ENCODE measurements at regions not wholly inside any gene's neighbourhood (a gene's known extent, or its start where the extent isn't known, plus 50 kb on each side); places are given as distances from the start of the nearest gene placed in this dataset.
"Not testable (repeated sequence)": the region's sequence is repeated elsewhere in the genome, so short reads cannot be mapped to it uniquely, and the experiment has no call there.

DNA sequence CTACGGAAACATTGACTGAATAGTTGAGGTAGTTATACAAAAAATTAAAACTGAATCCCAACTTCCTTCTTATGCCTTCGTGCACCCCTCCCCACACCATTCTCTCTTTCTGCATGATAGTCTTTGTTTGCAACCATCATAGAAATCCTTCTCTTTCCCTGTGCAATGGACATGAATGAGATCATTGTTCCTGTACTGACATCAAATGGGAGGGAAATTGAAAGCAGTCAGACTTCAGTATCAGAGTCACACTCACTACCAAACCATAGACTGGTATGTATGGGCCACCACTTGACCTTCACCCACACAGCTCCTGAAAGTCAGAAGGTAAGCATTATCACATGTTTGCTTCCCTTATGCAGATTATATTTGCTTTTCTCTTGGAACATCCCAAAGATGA is 782.8 kb downstream of the BCL11A start:
- no peak for DNase-seq

DNA sequence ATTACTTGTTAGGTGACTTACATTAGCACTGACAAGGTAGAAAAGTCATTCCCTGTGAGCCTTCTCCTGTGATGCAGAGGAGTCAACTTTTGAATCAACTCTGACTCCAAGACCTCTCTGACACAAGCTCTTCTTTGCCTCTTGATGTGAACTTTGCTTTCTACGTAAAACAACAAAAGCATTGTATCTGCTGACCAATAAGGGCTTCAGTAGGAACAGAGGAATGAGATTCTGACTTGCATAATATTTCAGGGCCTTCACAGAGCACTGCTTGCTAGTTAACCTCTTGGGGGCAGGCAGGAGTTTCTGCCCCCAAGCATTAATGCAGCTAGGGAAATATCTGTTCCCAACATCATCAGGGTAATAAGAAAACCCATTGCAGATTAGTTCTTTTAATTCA is 791.5 kb downstream of the BCL11A start:
- DNase-seq = no peak

DNA sequence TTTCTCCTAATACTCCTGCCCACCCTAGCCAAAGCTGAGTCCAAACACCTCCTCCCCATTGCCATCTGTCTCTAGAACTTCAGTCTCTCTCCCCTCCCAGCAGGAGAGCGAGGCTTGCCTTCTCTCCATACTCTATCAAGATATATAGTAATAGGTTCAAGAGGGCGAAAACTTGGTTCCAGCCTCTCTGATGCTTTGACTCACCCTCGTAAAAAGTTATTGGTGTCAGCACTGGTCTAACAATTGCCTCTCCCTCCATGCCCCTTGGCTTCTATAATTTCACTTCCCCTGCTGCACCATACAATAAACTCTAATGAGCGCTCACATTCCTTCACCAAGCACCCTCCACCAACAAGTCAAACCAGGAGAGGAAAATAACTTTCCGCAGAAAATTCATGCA is 797.3 kb downstream of the BCL11A start:
- no peak for DNase-seq

DNA sequence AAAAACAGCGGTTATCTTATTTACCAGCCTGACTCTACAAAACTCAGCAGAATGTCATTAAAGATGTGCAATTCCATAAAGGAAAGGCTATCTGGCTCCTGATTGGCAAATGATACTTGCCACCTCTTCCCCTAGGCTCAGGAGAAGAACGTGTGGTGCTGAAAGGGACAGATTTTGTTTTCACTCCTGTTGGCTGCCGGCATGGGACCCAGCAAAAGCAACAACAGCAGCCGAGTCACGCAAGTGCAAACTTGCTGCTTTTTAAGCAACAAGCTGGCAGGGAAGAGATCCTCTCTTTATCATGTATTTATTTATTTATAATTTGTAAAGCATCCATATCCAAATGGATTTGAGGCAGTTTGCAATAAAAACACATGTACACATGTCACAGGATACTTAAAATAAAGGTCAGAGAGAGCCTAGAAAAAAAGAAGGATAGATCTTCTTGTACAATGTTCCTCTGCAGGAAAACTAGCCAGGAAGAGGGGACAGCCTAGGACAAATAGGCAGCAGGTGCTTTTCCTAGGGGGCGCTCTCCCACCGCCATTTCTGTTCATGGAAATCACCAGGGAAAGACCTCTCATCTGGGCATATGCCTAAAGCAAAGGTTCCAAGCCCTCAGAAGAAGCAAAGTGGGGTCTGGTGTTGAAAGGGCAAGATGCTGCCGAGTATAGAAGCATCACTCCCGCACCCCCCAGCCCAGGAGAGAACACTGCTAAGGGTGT is 799.3 kb downstream of the BCL11A start:
- no peak for DNase-seq

DNA sequence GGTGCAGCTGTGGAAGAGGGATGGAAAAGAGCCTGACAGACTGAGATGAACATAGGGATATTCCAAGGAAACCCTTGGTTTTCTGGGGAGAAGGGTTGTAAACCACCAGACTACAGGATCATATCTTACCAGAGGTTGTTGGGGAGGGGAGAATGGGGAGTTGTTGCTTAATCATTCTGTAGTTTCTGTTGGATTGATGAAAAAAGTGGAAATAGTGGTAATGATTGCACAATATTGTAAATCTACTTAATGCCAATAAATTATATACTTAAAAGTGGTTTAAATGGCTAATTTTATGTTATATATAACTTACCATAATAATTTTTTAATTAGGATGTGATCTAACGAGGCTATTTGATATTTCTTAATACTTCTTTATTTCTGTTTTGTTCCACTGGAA is 800.9 kb downstream of the BCL11A start:
- DNase-seq = no peak

DNA sequence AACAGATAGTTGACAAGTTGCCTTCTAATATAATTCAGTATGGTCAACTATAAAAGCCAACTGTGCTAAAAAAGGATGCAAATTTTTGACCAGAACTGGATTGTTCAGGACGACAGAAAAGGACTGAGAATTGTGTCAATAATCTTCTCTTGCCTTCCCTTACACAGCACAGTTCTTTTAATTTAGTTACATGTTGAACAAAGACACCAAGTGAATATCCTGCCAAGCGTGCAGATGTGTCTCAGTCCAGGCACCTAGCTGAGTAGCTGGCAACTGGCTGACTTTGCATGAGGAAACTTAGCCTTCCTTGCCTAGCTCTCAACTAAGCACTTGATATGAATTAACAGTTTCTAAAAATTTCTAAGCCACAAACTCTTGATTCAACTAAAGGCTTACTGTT is 801.4 kb downstream of the BCL11A start:
- DNase-seq = no peak

DNA sequence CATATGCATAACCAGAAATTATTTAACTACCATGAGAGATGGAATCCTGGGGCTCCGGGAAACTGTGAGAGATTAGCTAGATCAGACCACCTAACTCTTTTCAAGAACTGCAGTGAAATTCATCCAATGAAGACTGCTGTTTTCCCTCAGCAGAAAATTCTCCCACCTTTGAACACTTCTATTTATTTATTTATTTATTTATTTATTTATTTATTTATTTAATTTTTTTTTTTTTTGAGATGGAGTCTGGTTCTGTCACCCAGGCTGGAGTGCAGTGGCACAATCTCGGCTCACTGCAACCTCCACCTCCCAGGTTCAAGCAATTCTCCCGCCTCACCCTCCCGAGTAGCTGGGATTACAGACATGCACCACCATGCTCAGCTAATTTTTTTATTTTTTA is 802.2 kb downstream of the BCL11A start:
- DNase-seq = not testable (repeated sequence)

DNA sequence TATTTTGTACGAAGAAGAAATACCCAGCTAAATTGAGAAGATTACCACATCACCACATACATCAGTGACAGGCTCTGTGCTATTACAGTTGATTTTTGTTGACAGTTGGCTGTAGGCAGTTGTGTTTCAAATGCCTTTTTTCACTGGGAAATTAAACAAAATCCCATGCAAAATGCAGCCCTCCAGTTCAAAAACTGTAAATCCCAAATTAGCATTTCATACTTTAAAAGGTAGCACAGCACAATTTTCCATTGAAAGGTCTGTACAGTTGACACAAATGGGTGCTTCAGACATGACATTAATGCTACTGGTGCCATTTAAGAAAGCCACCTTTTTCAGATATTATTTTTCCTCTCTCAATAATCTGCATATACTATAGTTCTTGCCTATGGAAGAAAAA is 807.2 kb downstream of the BCL11A start:
- DNase-seq = no peak

DNA sequence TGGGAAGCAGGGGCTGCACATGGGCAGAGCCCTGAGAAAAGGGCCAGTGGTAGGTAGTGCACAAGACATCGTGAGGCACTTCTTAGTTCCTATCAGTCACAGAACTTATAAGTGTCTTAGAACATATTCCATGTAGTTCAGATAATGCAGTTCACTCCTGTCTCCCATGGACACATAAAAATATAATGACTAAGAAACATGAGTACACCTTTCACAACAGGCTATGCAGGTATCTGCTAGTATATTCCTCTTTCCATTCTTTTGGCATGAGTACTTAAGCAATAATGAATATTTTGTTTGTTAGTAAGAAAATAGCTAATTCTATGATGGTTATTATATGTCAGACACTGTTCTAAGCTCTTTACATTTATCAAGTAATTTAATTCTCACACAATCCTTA is 808.4 kb downstream of the BCL11A start:
- no peak for DNase-seq

DNA sequence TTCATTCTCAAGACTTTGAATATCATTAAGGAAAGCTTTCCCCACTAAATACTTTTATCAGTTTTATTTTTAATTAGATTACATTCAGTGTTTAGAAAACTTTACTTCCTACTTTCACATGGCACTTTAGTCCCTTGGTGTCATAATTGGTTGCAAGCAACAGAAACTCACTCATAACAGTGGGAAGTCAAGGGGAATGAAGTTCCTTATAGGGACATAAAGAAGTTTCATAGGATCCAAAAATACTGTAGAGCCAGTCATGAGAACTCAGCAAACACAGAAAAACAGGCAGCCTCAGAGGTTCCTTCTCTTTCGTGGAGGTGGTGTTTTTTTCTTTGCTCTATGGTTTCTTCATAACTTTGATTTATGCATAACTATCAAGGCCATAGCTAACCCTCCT is 809.0 kb downstream of the BCL11A start:
- DNase-seq = no peak

DNA sequence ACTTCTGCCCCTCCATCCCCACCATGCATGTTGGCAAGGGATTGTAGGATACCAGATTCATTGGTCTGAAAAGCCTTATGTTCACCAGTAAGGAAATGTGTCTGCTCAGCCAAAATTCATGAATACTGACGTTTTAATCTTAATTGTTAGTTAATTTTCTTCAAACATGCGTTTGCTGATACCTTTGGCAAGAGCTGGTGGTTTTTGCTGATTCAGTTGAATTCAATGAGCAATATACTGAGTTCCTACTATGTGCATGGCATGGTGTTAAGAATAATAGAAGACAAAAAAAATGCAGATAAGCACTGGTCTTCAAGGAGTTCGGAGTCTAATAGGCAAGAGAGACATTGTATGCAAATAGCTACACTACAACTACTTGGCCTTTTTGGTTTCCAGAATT is 811.6 kb downstream of the BCL11A start:
- no peak for DNase-seq

DNA sequence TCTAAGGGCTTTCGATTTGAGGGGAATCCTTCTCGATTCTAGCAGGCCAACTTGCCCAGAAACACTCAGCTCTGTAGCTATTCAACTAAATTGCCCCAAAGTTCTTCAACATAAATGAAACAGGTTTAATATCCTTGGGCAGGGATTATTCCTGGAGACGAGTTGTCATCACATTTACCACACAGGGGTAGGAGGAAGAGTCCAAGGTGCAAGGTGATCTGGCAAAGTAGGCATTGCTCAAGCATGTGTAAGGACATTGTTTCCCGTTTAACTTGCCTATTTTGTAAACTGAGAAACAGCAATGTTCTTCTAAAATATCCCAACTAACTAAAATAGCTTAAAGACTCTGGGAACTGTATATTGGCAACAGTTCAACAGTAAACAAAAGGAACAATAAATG is 814.3 kb downstream of the BCL11A start:
- DNase-seq = no peak

DNA sequence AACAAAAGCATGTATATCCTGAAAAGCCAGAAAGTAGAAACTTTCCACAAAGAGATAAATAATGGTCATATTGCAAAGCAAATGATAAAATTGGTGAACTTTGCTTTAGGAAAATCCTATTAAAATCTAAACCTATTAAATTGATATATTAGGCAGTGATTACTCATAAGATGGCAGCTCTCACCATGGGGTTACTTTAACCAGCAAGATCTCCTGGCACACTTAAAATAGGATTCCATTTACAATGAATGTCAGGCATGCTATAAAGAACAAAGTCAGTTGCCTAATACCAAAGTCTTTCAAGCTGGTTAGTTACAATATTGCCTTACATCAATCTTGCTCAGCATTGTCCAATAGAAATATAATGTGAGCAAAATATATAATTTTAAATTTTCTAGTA is 816.2 kb downstream of the BCL11A start:
- no peak for DNase-seq

DNA sequence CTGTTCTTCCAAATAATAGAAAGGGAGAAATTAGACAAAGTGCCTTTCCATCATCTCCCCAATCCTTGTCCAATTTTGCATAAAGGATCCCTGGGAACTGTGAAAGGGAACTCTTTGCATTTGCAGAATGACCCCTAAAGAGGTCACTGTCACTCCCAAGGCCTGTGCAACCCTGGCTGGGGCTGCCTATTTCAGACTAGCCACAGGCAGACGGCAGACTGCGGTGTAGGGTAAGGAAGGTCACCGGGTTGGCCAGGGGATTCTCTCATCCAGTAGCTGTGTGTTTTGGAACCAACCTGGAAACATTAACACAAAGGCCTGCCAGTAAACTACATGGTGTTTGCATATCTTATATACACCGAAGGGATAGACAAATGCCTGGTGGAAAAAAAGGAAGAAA is 818.7 kb downstream of the BCL11A start:
- peak; percentile 52 for DNase-seq

DNA sequence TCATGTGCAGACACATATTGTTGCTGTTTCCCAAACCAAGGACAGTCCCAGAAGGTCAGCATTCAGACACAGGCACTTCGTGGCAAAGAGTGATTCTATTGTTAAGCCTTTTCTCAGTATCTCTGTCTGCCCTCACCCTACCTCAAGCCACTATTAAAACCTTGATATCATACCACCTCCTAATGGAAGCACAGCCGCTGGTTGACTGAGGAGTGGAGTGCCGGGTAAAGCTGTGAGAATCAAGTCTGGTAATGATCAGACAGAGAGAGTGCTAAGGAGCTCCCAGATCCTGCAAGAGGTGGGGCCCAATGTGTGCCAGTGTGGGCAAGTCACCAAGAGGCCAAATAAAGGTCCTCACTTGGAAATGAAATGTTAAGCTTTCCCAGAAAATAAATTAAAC is 819.5 kb downstream of the BCL11A start:
- DNase-seq = peak; percentile 6

DNA sequence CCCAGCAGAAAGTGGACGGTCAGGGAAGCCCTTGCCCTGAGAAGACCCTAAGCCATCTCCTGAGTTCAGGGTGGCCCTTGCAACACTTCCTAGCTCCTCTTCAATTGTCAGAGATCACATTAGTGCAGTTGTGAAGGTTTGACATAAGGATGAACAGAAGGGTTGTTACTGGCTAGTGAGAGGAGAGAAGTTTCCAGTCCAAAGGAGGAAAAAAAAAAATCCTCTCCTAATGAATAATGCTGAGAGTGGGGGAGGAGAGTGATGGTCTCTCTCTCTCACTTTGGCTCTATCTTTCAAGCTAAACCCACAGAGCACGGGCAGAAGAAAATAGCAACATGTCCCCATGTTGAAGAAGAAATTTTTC is 819.9 kb downstream of the BCL11A start:
- DNase-seq = no peak

DNA sequence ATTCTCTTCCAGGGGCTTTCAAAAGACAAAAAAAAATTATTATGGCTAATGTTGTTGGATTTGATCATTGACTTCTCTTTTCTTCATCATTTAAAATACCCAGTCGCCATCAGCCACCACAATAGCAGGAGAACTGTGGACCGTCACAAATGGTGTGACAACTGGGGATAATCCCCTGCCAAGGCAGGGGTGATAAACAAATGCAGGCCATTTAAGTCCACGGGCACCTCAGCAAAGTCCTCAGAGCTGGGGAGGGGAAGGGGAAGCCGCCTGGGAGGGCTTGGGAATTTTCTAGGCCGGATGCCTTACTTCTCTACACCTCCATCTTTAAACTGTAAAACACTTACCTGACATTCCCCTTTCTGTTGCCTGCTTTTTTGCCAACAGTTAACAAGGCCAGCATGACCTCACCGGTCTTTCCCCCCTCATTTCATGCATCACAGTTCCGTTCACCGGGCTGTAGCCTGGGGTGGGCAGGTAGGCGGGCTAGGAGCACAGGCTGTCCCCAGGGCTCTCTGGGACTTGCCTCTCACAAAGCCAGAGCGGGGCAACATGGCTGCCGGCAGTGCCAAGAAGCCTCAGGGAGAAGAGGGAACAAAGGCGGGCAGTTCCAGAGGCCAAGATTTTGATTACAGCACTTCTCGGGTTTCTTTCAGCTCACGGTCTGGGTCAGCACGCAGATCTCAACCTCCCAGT is 820.4 kb downstream of the BCL11A start:
- no peak for DNase-seq

DNA sequence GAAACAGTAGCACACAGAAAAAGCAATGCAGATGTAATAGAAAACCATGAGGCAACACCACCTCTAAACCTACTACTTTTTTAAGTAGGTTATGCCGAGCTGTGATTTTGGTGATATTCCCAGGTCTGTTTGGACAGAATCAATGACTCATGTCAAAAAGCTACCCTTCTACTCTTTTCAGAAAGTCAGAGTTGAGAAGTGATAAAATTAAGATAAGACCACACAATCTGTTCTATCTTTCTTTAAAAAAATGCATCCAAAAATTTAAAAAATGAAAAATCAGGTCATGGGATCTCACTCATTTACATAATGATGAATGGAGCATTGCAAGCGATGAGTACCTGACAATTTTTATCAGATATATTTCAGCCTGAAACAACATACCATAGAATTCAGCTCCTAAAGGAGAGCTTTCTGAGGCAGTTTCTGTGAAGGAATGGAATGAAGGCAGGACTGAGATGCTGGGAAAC is 826.3 kb downstream of the BCL11A start:
- no peak for DNase-seq

DNA sequence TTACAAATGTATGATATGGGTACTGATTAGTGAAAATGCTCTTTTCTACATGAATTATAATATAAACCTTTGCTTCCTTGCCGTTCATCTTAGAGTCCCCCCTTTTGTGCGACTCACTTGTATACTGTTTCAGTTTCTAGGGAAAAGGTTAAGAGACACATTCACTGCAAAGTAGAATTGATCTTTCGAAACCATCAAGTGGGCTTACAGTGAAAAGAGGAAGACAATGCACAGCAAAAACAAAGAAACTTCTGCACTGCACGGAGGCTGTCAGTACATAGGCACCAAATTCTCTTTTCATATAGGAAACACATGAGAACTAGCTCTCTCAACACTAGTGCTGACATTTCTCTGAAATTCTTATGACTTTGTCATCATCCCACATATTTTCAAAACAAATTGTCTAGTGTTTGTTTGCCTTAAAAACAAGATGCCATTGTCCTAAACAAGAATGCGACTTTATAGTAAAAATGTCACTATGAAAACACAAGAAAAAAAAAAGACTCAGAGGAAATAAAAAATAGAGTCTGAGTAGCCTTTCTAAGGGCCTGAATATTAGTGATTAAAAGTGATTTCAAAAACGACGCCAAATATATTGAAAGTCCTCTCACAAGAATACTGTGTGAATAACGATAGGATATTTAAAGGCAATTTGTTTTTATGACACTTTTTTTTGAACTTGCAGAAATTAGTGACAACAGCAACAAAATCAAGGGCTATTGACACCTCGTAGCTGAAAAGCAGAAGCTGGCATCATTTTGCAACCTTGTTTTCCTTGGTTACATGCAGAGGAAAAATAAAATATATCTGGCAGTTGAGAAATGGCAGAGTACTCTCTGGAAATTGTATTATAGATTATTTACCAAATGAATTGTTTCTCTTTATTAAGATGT is 827.0 kb downstream of the BCL11A start:
- no peak for DNase-seq

DNA sequence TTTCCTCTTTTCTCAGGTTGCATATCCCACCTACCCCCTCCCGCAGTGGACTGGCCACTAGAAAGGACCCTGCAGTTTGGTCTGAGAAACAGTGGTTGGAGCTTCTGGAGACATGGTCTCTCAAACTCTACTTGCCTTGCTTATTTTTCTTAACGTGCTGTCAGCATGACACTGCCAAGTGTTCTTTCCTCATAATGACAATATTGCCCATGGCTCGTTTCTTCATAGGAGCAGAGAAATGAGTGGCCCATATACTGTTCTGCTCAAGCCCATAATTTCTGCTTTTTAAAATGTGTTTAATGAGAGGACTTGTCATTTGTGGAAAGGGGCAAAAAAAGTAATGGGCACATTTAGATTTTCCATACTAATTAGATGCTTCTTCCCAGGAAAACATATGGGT is 828.7 kb downstream of the BCL11A start:
- DNase-seq = no peak

DNA sequence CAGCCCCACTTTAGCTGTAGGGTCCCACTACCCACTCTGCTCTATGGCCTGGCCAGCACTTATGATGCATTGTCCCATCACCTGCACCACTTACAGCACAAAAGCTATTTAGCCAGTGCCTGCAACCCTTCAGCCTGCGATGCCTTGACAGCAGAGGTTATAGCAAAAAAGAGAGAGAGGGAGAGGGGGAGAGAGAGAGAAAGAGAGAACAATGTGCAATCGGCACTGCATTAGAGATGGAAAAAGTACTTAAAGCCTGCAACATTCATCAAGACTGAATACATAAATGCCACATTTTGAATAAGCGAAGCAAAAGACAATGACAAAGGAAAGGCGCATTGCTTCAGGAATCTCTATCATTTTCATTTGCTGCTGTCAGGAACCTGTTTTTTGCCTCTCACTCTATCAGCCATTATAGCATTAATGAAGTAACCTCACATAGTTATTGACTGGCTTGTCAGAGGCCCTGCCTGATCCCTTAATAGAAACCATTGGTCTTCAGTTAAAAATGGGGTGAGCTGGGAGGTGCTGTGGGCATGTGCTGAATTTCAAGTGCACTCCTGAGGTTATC is 833.1 kb downstream of the BCL11A start:
- no peak for DNase-seq

DNA sequence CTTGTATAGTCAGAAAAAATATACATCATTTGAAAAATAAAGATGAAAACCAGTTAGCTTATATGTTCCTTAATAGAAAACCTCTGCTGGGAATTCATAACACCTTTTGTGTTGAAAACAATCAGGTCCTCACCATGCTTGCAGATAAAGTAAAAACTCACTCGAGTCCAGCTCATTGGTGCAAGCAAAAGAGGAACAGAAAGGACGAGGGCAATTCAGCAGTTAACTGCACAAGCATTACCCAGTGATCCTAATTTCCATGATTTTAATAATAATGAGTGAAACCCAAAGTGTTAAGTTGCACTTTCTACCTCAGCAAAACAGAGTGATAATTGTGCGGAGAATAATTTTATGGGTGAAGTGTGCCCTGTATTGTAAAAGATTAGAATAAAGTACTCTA is 839.9 kb downstream of the BCL11A start:
- DNase-seq = no peak

DNA sequence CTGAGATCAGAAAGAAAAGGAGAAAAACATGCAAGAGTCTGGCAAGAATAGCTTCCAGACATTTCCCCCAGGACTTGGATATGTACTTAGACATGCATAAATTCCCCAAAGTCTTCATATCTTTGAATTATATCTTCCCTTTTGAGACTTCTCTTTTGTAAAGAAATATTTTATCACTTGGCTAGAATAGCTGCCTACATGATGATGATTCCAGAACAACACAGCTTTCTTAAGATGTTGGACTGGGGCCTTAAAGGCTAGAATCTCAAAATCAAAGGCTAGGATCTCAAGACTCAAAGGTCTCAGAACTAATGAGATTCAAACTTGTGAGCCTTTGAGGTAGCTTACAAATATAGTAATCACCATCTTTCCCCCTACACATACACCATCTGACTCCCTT is 842.3 kb downstream of the BCL11A start:
- DNase-seq = no peak

DNA sequence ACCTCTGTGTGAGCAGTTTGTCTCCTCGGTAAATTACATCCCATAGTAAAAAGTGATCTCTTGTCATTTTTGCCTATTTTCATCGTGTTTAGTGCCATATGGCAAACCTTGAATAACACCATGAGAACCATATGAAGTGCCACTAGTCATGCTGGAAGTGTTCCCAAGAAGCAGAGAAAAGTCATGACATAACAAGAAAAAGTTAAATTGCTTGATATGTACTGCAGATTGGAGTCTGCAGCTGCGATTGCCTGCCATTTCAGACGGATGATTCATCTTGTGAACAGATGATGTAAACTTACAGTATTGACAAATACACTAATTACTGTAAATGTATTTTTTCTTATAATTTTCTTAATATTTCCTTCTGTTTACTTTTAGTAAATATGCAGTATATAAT is 846.7 kb downstream of the BCL11A start:
- no peak for DNase-seq

All from NCI-H510A (cell line).